ENCODE measurements at regions not wholly inside any gene's neighbourhood (a gene's known extent, or its start where the extent isn't known, plus 50 kb on each side); places are given as distances from the start of the nearest gene placed in this dataset.
A peak's percentile ranks its signal among the peaks of the same experiment; 100 is the strongest.

GRCh38 chr10:46231087-46231486, 55.7 kb upstream of the ANTXRL start:
- H3K36me3 ChIP-seq (ENCODE audit: control insufficient read depth in 2 of 4, insufficient read depth in 4 of 4, low read length in 3 of 4), result no peaks in the 10 kb centered on the region
- H2AFZ ChIP-seq (ENCODE audit: low read length), result no peak overlapping the region
- H3K14ac ChIP-seq (ENCODE audit: insufficient read length), result no peak overlapping the region
- H2BK120ac ChIP-seq (replicated peaks; ENCODE audit: low read depth, low read length), result no peak overlapping the region
- POLR2A ChIA-PET (ENCODE audit: partially characterized antibody), result interaction anchor here (1.1 kb wide), 1 partner anchor 78 kb away, joined by 3 read pairs; no protein-coding TSS in a partner anchor
- H3K79me1 ChIP-seq (ENCODE audit: low read depth, low read length), result no peaks in the 10 kb centered on the region
- H3K4ac ChIP-seq (replicated peaks; ENCODE audit: insufficient read length, low read depth, low read length), result no peak overlapping the region
- no peak overlapping the region for H3K4me3 ChIP-seq (ENCODE audit: extremely low read depth in 1 of 4, insufficient read depth in 2 of 4, low read depth in 3 of 4, low read length in 4 of 4)
- H3K4me1 ChIP-seq (replicated peaks in 1 of 4; ENCODE audit: control insufficient read depth in 3 of 4, insufficient read depth in 4 of 4, low read length in 3 of 4), result peaks cover 0 to 9% (median 7%) of the 10 kb centered on the region in 4 experiments; a peak in 5 of 7 replicates
- no peak overlapping the region for H2AK5ac ChIP-seq (ENCODE audit: low read depth, low read length)
- DNase-seq (ENCODE audit: low read depth in 1 of 2, low spot score in 2 of 2) (peak in 1 of 2 experiments; percentile 2), FAIRE-seq (no peak)
- H3K9me3 ChIP-seq (ENCODE audit: insufficient read depth in 2 of 2, low read depth in 1 of 2, low read length in 1 of 2), result no peaks in the 10 kb centered on the region
- no peaks in the 10 kb centered on the region for H3K79me2 ChIP-seq (ENCODE audit: control insufficient read depth in 1 of 2, insufficient read depth in 2 of 2, low read length in 2 of 2)
- H2BK12ac ChIP-seq (ENCODE audit: low read depth, low read length), result no peak overlapping the region
- no peak overlapping the region for H3K18ac ChIP-seq (ENCODE audit: extremely low read depth, low read length)
- no peak overlapping the region for H3K4me2 ChIP-seq (ENCODE audit: insufficient read depth in 1 of 2, low read depth in 2 of 2, low read length in 2 of 2)
- no peaks in the 10 kb centered on the region for H3K23me2 ChIP-seq (ENCODE audit: low read depth, low read length)
- no peak overlapping the region for H3K56ac ChIP-seq (replicated peaks; ENCODE audit: insufficient read length, low read depth, low read length)
- no peak overlapping the region for H4K8ac ChIP-seq (ENCODE audit: extremely low read depth, insufficient read depth, low read length)
- no peaks in the 10 kb centered on the region; a peak in 1 of 7 replicates for H3K27me3 ChIP-seq (replicated peaks in 1 of 4; ENCODE audit: control insufficient read depth in 3 of 4, extremely low read depth in 1 of 4, insufficient read depth in 3 of 4, low read length in 3 of 4)
- WGBS, 2 experiments (ENCODE audit: extremely low coverage in 1 of 2, insufficient coverage in 1 of 2, insufficient read length in 1 of 2, insufficient replicate concordance in 2 of 2, low coverage in 1 of 2, low lambda C conversion rate in 2 of 2, missing lambda C conversion rate in 1 of 2), result 73% methylated on average over 1 of the region's 1 CpG; no CpG with 5 or more reads in 1 of the 2 experiments
- H2BK20ac ChIP-seq (ENCODE audit: low read length), result no peak overlapping the region
- H2BK5ac ChIP-seq (ENCODE audit: low read depth, low read length), result no peak overlapping the region
- TF ChIP-seq MAX (IDR thresholded peaks at IDR 0.05) (no peak), CREB1 (IDR thresholded peaks at IDR 0.05) (no peak), SIRT6 (IDR thresholded peaks at IDR 0.05; ENCODE audit: low read length) (no peak)
- CTCF ChIA-PET (ENCODE audit: partially characterized antibody), result interaction anchor here (1.3 to 4.4 kb wide), 2 partner anchors 9 to 35 kb away, joined by 3 to 32 read pairs; no protein-coding TSS in a partner anchor
- no peak overlapping the region for H3K9ac ChIP-seq (replicated peaks in 1 of 4; ENCODE audit: extremely low read depth in 1 of 4, low read depth in 3 of 4, low read length in 3 of 4)
- H4K20me1 ChIP-seq (replicated peaks in 1 of 2; ENCODE audit: control insufficient read depth in 1 of 2, insufficient read depth in 2 of 2, low read length in 2 of 2), result no peaks in the 10 kb centered on the region
- H4K5ac ChIP-seq (ENCODE audit: insufficient read length, low read depth, low read length), result no peak overlapping the region
- no peak overlapping the region for H4K91ac ChIP-seq (replicated peaks; ENCODE audit: insufficient read length, low read length)
- H3K27ac ChIP-seq (ENCODE audit: low read depth, low read length), result no peak overlapping the region
- H2BK15ac ChIP-seq (ENCODE audit: low read length), result no peak overlapping the region
- H3K23ac ChIP-seq (ENCODE audit: insufficient read length), result no peak overlapping the region
